ENCODE measurements at regions not wholly inside any gene's neighbourhood (a gene's known extent, or its start where the extent isn't known, plus 50 kb on each side); places are given as distances from the start of the nearest gene placed in this dataset.

- Histone ChIP-seq H3K27ac (no peak overlapping the region), H3K4me3 (no peak overlapping the region), H3K27me3 (no peaks in the 10 kb centered on the region), H3K9me3 (peaks cover 5% of the 10 kb centered on the region), H3K36me3 (no peaks in the 10 kb centered on the region), H3K4me1 (no peaks in the 10 kb centered on the region)
- intact Hi-C loops (cut with DNase I): no loop called here
- ATAC-seq: no peak
- DNase-seq: no peak
- TF ChIP-seq, protein P1, sequence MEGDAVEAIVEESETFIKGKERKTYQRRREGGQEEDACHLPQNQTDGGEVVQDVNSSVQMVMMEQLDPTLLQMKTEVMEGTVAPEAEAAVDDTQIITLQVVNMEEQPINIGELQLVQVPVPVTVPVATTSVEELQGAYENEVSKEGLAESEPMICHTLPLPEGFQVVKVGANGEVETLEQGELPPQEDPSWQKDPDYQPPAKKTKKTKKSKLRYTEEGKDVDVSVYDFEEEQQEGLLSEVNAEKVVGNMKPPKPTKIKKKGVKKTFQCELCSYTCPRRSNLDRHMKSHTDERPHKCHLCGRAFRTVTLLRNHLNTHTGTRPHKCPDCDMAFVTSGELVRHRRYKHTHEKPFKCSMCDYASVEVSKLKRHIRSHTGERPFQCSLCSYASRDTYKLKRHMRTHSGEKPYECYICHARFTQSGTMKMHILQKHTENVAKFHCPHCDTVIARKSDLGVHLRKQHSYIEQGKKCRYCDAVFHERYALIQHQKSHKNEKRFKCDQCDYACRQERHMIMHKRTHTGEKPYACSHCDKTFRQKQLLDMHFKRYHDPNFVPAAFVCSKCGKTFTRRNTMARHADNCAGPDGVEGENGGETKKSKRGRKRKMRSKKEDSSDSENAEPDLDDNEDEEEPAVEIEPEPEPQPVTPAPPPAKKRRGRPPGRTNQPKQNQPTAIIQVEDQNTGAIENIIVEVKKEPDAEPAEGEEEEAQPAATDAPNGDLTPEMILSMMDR (IDR thresholded peaks at IDR 0.05): no peak
Measured at GRCh38 chr2:111219285-111219684, 98.6 kb downstream of the BCL2L11 start.

GRCh38 chr2:111219734-111220505, 99.2 kb downstream of the BCL2L11 start:
- no peaks in the 10 kb centered on the region for H3K27me3 ChIP-seq
- TF ChIP-seq, protein P1 (IDR thresholded peaks at IDR 0.05): no peak
- ATAC-seq (no peak), DNase-seq (no peak)
- no peak overlapping the region for H3K27ac ChIP-seq
- H3K36me3 ChIP-seq: no peaks in the 10 kb centered on the region
- intact Hi-C loops (cut with DNase I): no loop called here
- H3K4me3 ChIP-seq: no peak overlapping the region
- H3K9me3 ChIP-seq: no peaks in the 10 kb centered on the region
- H3K4me1 ChIP-seq: no peaks in the 10 kb centered on the region

DNA sequence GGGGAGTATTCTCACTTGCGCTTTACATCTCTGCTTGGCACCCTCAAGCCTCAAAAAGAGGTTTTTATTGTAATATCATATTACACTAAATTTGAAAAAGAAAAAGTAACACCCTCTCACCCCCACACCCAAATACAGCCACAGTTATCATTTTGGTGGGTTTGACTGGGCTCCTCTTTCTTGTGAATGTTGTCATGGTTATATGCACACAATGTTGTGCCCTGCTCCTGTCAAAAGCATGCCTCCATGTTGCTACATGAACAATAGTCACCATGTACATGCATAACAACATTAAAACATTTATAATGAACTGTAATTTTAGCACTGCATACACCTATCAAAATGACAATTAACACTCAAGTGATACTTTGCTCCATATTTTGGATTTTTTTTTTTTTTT, 100.2 kb downstream of the BCL2L11 start:
- intact Hi-C loops (cut with DNase I): no loop called here
- TF ChIP-seq, protein P1 (IDR thresholded peaks at IDR 0.05): no peak
- DNase-seq: no peak
- Histone ChIP-seq H3K36me3 (no peaks in the 10 kb centered on the region), H3K9me3 (no peaks in the 10 kb centered on the region), H3K4me3 (no peak overlapping the region), H3K4me1 (no peaks in the 10 kb centered on the region), H3K27me3 (no peaks in the 10 kb centered on the region), H3K27ac (no peak overlapping the region)
- no peak for ATAC-seq

DNA sequence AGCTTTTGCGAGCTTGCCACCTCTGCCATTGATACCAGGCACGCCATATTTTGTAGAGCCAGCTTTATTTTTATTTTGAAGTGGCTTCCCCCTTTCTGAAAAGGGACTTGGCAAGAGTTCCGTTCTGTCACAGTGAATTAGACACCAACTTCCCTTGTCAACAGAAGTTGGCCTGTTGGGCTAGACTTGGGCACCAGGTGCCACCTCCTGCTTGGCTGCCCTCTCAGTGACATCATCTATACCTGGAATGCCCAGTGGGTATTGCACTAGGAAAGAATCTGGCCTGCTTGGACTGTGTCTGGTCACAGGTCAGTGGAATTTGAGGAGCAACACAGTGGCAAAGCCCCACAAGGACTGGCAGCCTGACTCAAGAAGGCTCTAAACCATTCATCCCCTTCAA, 101.0 kb downstream of the BCL2L11 start:
- intact Hi-C loops (cut with DNase I): no loop called here
- Histone ChIP-seq H3K9me3 (no peaks in the 10 kb centered on the region), H3K4me1 (no peaks in the 10 kb centered on the region), H3K36me3 (no peaks in the 10 kb centered on the region), H3K27ac (no peak overlapping the region), H3K4me3 (no peak overlapping the region), H3K27me3 (no peaks in the 10 kb centered on the region)
- DNase-seq: no peak
- ATAC-seq: peak; percentile 21
- TF ChIP-seq, protein P1 (IDR thresholded peaks at IDR 0.05): no peak

GRCh38 chr2:111222204-111222866, 101.6 kb downstream of the BCL2L11 start:
- no peaks in the 10 kb centered on the region for H3K4me1 ChIP-seq
- DNase-seq: no peak
- TF ChIP-seq, protein P1 (IDR thresholded peaks at IDR 0.05): no peak
- ATAC-seq: peak; percentile 14
- H3K27me3 ChIP-seq: no peaks in the 10 kb centered on the region
- no peaks in the 10 kb centered on the region for H3K36me3 ChIP-seq
- intact Hi-C loops (cut with DNase I): no loop called here
- no peak overlapping the region for H3K4me3 ChIP-seq
- H3K27ac ChIP-seq: no peak overlapping the region
- H3K9me3 ChIP-seq: no peaks in the 10 kb centered on the region

Data from upper lobe of right lung (tissue), 1 donor.